Activated CD4-positive, alpha-beta T cell treated with anti-CD3 and anti-CD28 coated beads, Interleukin-2, amount 10 ng/mL, durations not matched to agents 7 days and 5 days (primary cell): ENCODE measurements at regions not wholly inside any gene's neighbourhood (a gene's known extent, or its start where the extent isn't known, plus 50 kb on each side); places are given as distances from the start of the nearest gene placed in this dataset.
"Not testable (repeated sequence)": the region's sequence is repeated elsewhere in the genome, so short reads cannot be mapped to it uniquely, and the experiment has no call there.

ENCODE experiments used
- CTCF ChIA-PET: fragments of 350-600 bp; sonication (Branson Sonifier 250); formaldehyde crosslinking; loops from one replicate; lab custom pipeline; 2021; ENCODE audit warnings: antibody characterized with exemption; lab: Charles Lee
- POLR2A ChIA-PET: fragments of 350-600 bp; sonication (Branson Sonifier 250); formaldehyde crosslinking; loops from one replicate; lab custom pipeline; 2021; ENCODE audit warnings: antibody characterized with exemption; lab: Charles Lee
- DNase-seq: peaks from one replicate; pipeline ENCODE4 v3.0.0-alpha.2; 2020
- H3K27ac Mint-ChIP-seq: one replicate; pipeline ENCODE4 v1.8.0; 2021; ENCODE audit warnings: mild to moderate bottlenecking, moderate library complexity, mixed read lengths
- H3K27me3 Mint-ChIP-seq: one replicate; pipeline ENCODE4 v1.8.0; 2021; ENCODE audit warnings: mixed read lengths
- H3K36me3 Mint-ChIP-seq: one replicate; pipeline ENCODE4 v1.8.0; 2021; ENCODE audit warnings: low read depth, mixed read lengths
- H3K4me1 Mint-ChIP-seq: one replicate; pipeline ENCODE4 v1.8.0; 2021; ENCODE audit warnings: mixed read lengths
- H3K4me3 Mint-ChIP-seq: one replicate; pipeline ENCODE4 v1.8.0; 2021; ENCODE audit warnings: mild to moderate bottlenecking, moderate library complexity, mixed read lengths
- H3K9me3 Mint-ChIP-seq: one replicate; pipeline ENCODE4 v1.8.0; 2021; ENCODE audit warnings: mixed read lengths

- ChIA-PET POLR2A (interaction anchor here (0.9 kb wide), 1 partner anchor 26 kb away, joined by 4 read pairs; no protein-coding TSS in a partner anchor), CTCF (no interaction called here)
- H3K9me3 Mint-ChIP-seq: peaks cover 26% of the 10 kb centered on the region
- H3K27ac Mint-ChIP-seq: peak overlapping the region; percentile 31
- H3K4me3 Mint-ChIP-seq: no peak overlapping the region
- H3K27me3 Mint-ChIP-seq: no peaks in the 10 kb centered on the region
- DNase-seq: no peak
- peaks cover 10% of the 10 kb centered on the region for H3K4me1 Mint-ChIP-seq
- peaks cover 4% of the 10 kb centered on the region for H3K36me3 Mint-ChIP-seq
Observed at GRCh38 chr3:106068381-106068780, 199.6 kb upstream of the CBLB start.

- Mint-ChIP-seq H3K9me3 (peaks cover 24% of the 10 kb centered on the region), H3K4me3 (no peak overlapping the region)
Observed at GRCh38 chr3:106068795-106069194, 200.0 kb upstream of the CBLB start.

GRCh38 chr3:106070187-106070586 lies 201.4 kb upstream of the CBLB start:
- ChIA-PET POLR2A (no interaction called here), CTCF (no interaction called here)
- Mint-ChIP-seq H3K36me3 (peaks cover 2% of the 10 kb centered on the region), H3K4me1 (peaks cover 10% of the 10 kb centered on the region), H3K27ac (no peak overlapping the region), H3K4me3 (no peak overlapping the region), H3K27me3 (no peaks in the 10 kb centered on the region), H3K9me3 (peaks cover 16% of the 10 kb centered on the region)
- no peak for DNase-seq

More at GRCh38 chr3:106068795-106069194, 200.0 kb upstream of the CBLB start:
- Mint-ChIP-seq H3K27ac (no peak overlapping the region), H3K27me3 (no peaks in the 10 kb centered on the region), H3K4me1 (peaks cover 10% of the 10 kb centered on the region), H3K36me3 (peaks cover 3% of the 10 kb centered on the region)
- peak; percentile 8 for DNase-seq
- POLR2A ChIA-PET: interaction anchor here (0.9 kb wide), 1 partner anchor 26 kb away, joined by 4 read pairs; no protein-coding TSS in a partner anchor
- CTCF ChIA-PET: no interaction called here

GRCh38 chr3:106071306-106071705 lies 202.5 kb upstream of the CBLB start:
- H3K36me3 Mint-ChIP-seq: peaks cover 2% of the 10 kb centered on the region
- ChIA-PET CTCF (interaction anchor here (1.2 kb wide), 1 partner anchor 13 kb away, joined by 3 read pairs; no protein-coding TSS in a partner anchor), POLR2A (no interaction called here)
- no peaks in the 10 kb centered on the region for H3K27me3 Mint-ChIP-seq
- no peak overlapping the region for H3K27ac Mint-ChIP-seq
- H3K4me1 Mint-ChIP-seq: peaks cover 10% of the 10 kb centered on the region
- no peak overlapping the region for H3K4me3 Mint-ChIP-seq
- no peak for DNase-seq
- H3K9me3 Mint-ChIP-seq: peaks cover 21% of the 10 kb centered on the region

GRCh38 chr3:106072596-106072995 lies 203.8 kb upstream of the CBLB start:
- H3K4me1 Mint-ChIP-seq, H3K4me3 Mint-ChIP-seq, H3K27ac Mint-ChIP-seq, POLR2A ChIA-PET, CTCF ChIA-PET, H3K36me3 Mint-ChIP-seq, DNase-seq, H3K27me3 Mint-ChIP-seq: not testable (repeated sequence)
- peaks cover 20% of the 10 kb centered on the region for H3K9me3 Mint-ChIP-seq

- DNase-seq: not testable (repeated sequence)
Observed at GRCh38 chr3:106073806-106074205, 205.0 kb upstream of the CBLB start.

GRCh38 chr3:106075731-106076130 lies 206.9 kb upstream of the CBLB start:
- H3K36me3 Mint-ChIP-seq, DNase-seq, CTCF ChIA-PET, H3K4me1 Mint-ChIP-seq, H3K27ac Mint-ChIP-seq, POLR2A ChIA-PET, H3K4me3 Mint-ChIP-seq, H3K27me3 Mint-ChIP-seq: not testable (repeated sequence)
- peaks cover 12% of the 10 kb centered on the region for H3K9me3 Mint-ChIP-seq

More at GRCh38 chr3:106073806-106074205, 205.0 kb upstream of the CBLB start:
- POLR2A ChIA-PET, H3K4me3 Mint-ChIP-seq, CTCF ChIA-PET, H3K36me3 Mint-ChIP-seq, H3K27ac Mint-ChIP-seq, H3K4me1 Mint-ChIP-seq, H3K27me3 Mint-ChIP-seq: not testable (repeated sequence)
- peaks cover 16% of the 10 kb centered on the region for H3K9me3 Mint-ChIP-seq

- Mint-ChIP-seq H3K4me3 (no peak overlapping the region), H3K9me3 (peaks cover 5% of the 10 kb centered on the region), H3K36me3 (peaks cover 2% of the 10 kb centered on the region), H3K27me3 (no peaks in the 10 kb centered on the region), H3K27ac (no peak overlapping the region), H3K4me1 (no peaks in the 10 kb centered on the region)
- no peak for DNase-seq
- ChIA-PET CTCF (no interaction called here), POLR2A (no interaction called here)
Observed at GRCh38 chr3:106078635-106079034, 209.8 kb upstream of the CBLB start.

GRCh38 chr3:106082616-106083015 lies 213.8 kb upstream of the CBLB start:
- ChIA-PET CTCF (no interaction called here), POLR2A (no interaction called here)
- Mint-ChIP-seq H3K27ac (no peak overlapping the region), H3K36me3 (peaks cover 4% of the 10 kb centered on the region), H3K27me3 (no peaks in the 10 kb centered on the region), H3K4me3 (no peak overlapping the region), H3K9me3 (peaks cover 6% of the 10 kb centered on the region), H3K4me1 (peaks cover 2% of the 10 kb centered on the region)
- no peak for DNase-seq

GRCh38 chr3:106083207-106083606 lies 214.4 kb upstream of the CBLB start:
- ChIA-PET POLR2A (no interaction called here), CTCF (no interaction called here)
- H3K4me1 Mint-ChIP-seq: peaks cover 2% of the 10 kb centered on the region
- H3K9me3 Mint-ChIP-seq: peaks cover 6% of the 10 kb centered on the region
- peaks cover 4% of the 10 kb centered on the region for H3K36me3 Mint-ChIP-seq
- H3K27ac Mint-ChIP-seq: no peak overlapping the region
- no peak overlapping the region for H3K4me3 Mint-ChIP-seq
- no peaks in the 10 kb centered on the region for H3K27me3 Mint-ChIP-seq
- no peak for DNase-seq

GRCh38 chr3:106083854-106084253 lies 215.0 kb upstream of the CBLB start:
- Mint-ChIP-seq H3K9me3 (peaks cover 6% of the 10 kb centered on the region), H3K27me3 (no peaks in the 10 kb centered on the region), H3K27ac (no peak overlapping the region), H3K4me1 (peaks cover 2% of the 10 kb centered on the region), H3K36me3 (peaks cover 4% of the 10 kb centered on the region), H3K4me3 (no peak overlapping the region)
- CTCF ChIA-PET: no interaction called here
- POLR2A ChIA-PET: no interaction called here
- no peak for DNase-seq

- H3K4me3 Mint-ChIP-seq: no peak overlapping the region
- H3K9me3 Mint-ChIP-seq: peaks cover 6% of the 10 kb centered on the region
- DNase-seq: no peak
- H3K36me3 Mint-ChIP-seq: peaks cover 2% of the 10 kb centered on the region
- POLR2A ChIA-PET: no interaction called here
- no peak overlapping the region for H3K27ac Mint-ChIP-seq
- H3K27me3 Mint-ChIP-seq: no peaks in the 10 kb centered on the region
- CTCF ChIA-PET: interaction anchor here (0.6 kb wide), 1 partner anchor 385 kb away, joined by 3 read pairs; no protein-coding TSS in a partner anchor
- H3K4me1 Mint-ChIP-seq: peaks cover 2% of the 10 kb centered on the region
Observed at GRCh38 chr3:106086038-106086437, 217.2 kb upstream of the CBLB start.

- H3K4me3 Mint-ChIP-seq: no peak overlapping the region
- DNase-seq: no peak
- ChIA-PET CTCF (no interaction called here), POLR2A (interaction anchor here (0.7 kb wide), 1 partner anchor 1585 kb away, joined by 3 read pairs; no protein-coding TSS in a partner anchor)
- peaks cover 2% of the 10 kb centered on the region for H3K4me1 Mint-ChIP-seq
- peaks cover 2% of the 10 kb centered on the region for H3K36me3 Mint-ChIP-seq
- peaks cover 6% of the 10 kb centered on the region for H3K9me3 Mint-ChIP-seq
- no peak overlapping the region for H3K27ac Mint-ChIP-seq
- H3K27me3 Mint-ChIP-seq: no peaks in the 10 kb centered on the region
Observed at GRCh38 chr3:106086636-106087035, 217.8 kb upstream of the CBLB start.

GRCh38 chr3:106088304-106088703 lies 219.5 kb upstream of the CBLB start:
- ChIA-PET CTCF (interaction anchor here (1.1 to 1.6 kb wide), 2 partner anchors 12 to 39 kb away, joined by 4 read pairs; no protein-coding TSS in a partner anchor), POLR2A (no interaction called here)
- DNase-seq: no peak

More at GRCh38 chr3:106088304-106088703, 219.5 kb upstream of the CBLB start:
- no peaks in the 10 kb centered on the region for H3K27me3 Mint-ChIP-seq
- H3K36me3 Mint-ChIP-seq: peaks cover 2% of the 10 kb centered on the region
- H3K4me3 Mint-ChIP-seq: no peak overlapping the region
- peaks cover 2% of the 10 kb centered on the region for H3K4me1 Mint-ChIP-seq
- H3K27ac Mint-ChIP-seq: no peak overlapping the region
- peaks cover 6% of the 10 kb centered on the region for H3K9me3 Mint-ChIP-seq
